HCT116 (cell line): ENCODE measurements at regions not wholly inside any gene's neighbourhood (a gene's known extent, or its start where the extent isn't known, plus 50 kb on each side); places are given as distances from the start of the nearest gene placed in this dataset.
"Not testable (repeated sequence)": the region's sequence is repeated elsewhere in the genome, so short reads cannot be mapped to it uniquely, and the experiment has no call there.

Source experiments
- ATAC-seq: fragments of 200-7000 bp; cut with Tn5 transposase; 2 replicates; pipeline ENCODE4 v1.9.1; 2020; ENCODE audit warnings: mild to moderate bottlenecking, moderate library complexity
- BruUV-seq: library from RNA; stranded (reverse); fragments of 400-500 nt; replicated peaks from 2 replicates; lab custom pipeline; 2021; lab: Mats Ljungman, UMichigan
- CTCF ChIA-PET: fragments of 300-600 bp; sonication (Branson Sonifier 250); formaldehyde crosslinking; loops from one replicate; lab custom pipeline; 2021; ENCODE audit warnings: antibody characterized with exemption; lab: Charles Lee
- POLR2A ChIA-PET: fragments of 300-600, 350-600 bp; sonication (Branson Sonifier 250); formaldehyde crosslinking; loops from one replicate; lab custom pipeline; 2021; ENCODE audit warnings: antibody characterized with exemption; lab: Charles Lee
- RAD21 ChIA-PET, 2 experiments: fragments of 300-600 bp; sonication (Branson Sonifier 250); formaldehyde crosslinking; loops; one replicate each; lab custom pipeline; 2023; ENCODE audit warnings: low total read pairs in 2 of 2; ENCODE audit not compliant: uncharacterized antibody in 2 of 2, unreplicated experiment in 2 of 2, low non-redundant PET in 1 of 2; lab: Charles Lee
- DNase-seq: peaks from one replicate; pipeline ENCODE4 v3.0.0-alpha.2; 2010; ENCODE audit warnings: low read depth, low spot score
- H2AFZ ChIP-seq: fragments of 200-600 bp; shearing (Covaris generic), sonication (generic); 2 replicates; pipeline ENCODE4 v1.6.1; 2017; ENCODE audit warnings: low read depth, mixed run types, mixed read lengths, antibody characterized with exemption, low read length; ENCODE audit not compliant: poor library complexity, severe bottlenecking
- H3K27ac ChIP-seq: 2 replicates; pipeline ENCODE4 v1.5.1; 2012; ENCODE audit warnings: low read depth, low read length
- H3K27me3 ChIP-seq: fragments of 200-600 bp; sonication (generic); 2 replicates; pipeline ENCODE4 v1.6.1; 2016; ENCODE audit warnings: mixed run types, low read length, mixed read lengths; ENCODE audit not compliant: insufficient read depth
- H3K36me3 ChIP-seq, 2 experiments: fragments of 200-500 bp in 1 of 2; fragments of 200-600 bp in 1 of 2; sonication (Bioruptor generic) in 1 of 2; sonication (generic) in 1 of 2; 2 replicates each; pipeline versions ENCODE4 v1.5.1 to v1.6.1; 2014 to 2016; ENCODE audit warnings: low read length in 2 of 2, inconsistent platforms in 1 of 2, mixed read lengths in 1 of 2, mixed run types in 1 of 2; ENCODE audit not compliant: insufficient read depth in 2 of 2, control insufficient read depth in 1 of 2
- H3K4me1 ChIP-seq, 2 experiments: fragments of 200-600 bp in 1 of 2; sonication (generic) in 1 of 2; 2 replicates each; pipeline versions ENCODE4 v1.5.1 to v1.6.1; 2012 to 2017; ENCODE audit warnings: low read length in 2 of 2, inconsistent platforms in 1 of 2, mild to moderate bottlenecking in 1 of 2, mixed read lengths in 1 of 2, mixed run types in 1 of 2, moderate library complexity in 1 of 2; ENCODE audit not compliant: insufficient read depth in 2 of 2, control insufficient read depth in 1 of 2
- H3K4me2 ChIP-seq: fragments of 200-600 bp; sonication (generic); 2 replicates; pipeline ENCODE4 v1.6.1; 2017; ENCODE audit warnings: mixed run types, low read length, mixed read lengths
- H3K4me3 ChIP-seq, 2 experiments: fragments of 200-600 bp in 1 of 2; sonication (generic) in 1 of 2; replicated peaks in 1 of 2; 2 replicates each; pipeline ENCODE4 v1.5.1; 2011 to 2016; ENCODE audit warnings: low read length in 2 of 2, control low read depth in 1 of 2, low read depth in 1 of 2, mild to moderate bottlenecking in 1 of 2, mixed read lengths in 1 of 2, mixed run types in 1 of 2
- H3K79me2 ChIP-seq: fragments of 200-600 bp; sonication (generic); 2 replicates; pipeline ENCODE4 v1.6.1; 2017; ENCODE audit warnings: mild to moderate bottlenecking, mixed run types, low read length, moderate library complexity, mixed read lengths; ENCODE audit not compliant: insufficient read depth
- H3K9ac ChIP-seq: fragments of 200-600 bp; sonication (generic); 2 replicates; pipeline ENCODE4 v1.6.1; 2016; ENCODE audit warnings: low read length, mixed read lengths
- H3K9me2 ChIP-seq: fragments of 200-600 bp; sonication (generic), shearing (Covaris generic); 2 replicates; pipeline ENCODE4 v1.6.1; 2017; ENCODE audit warnings: mixed run types, mild to moderate bottlenecking, moderate library complexity; ENCODE audit not compliant: insufficient read depth
- H3K9me3 ChIP-seq, 2 experiments: fragments of 200-500 bp in 1 of 2; fragments of 200-600 bp in 1 of 2; sonication (Bioruptor generic) in 1 of 2; sonication (generic) in 1 of 2; 2 replicates each; pipeline ENCODE4 v1.6.1; 2014 to 2017; ENCODE audit warnings: low read length in 2 of 2, mixed read lengths in 2 of 2, inconsistent platforms in 1 of 2, low read depth in 1 of 2, mild to moderate bottlenecking in 1 of 2, mixed run types in 1 of 2, moderate library complexity in 1 of 2; ENCODE audit not compliant: control insufficient read depth in 1 of 2, insufficient read depth in 1 of 2
- H4K20me1 ChIP-seq: fragments of 200-600 bp; sonication (generic), shearing (Covaris generic); 2 replicates; pipeline ENCODE4 v1.6.1; 2017; ENCODE audit warnings: mixed run types, mild to moderate bottlenecking, moderate library complexity; ENCODE audit not compliant: insufficient read depth
- ATF3 ChIP-seq: IDR thresholded peaks from 2 replicates; pipeline ENCODE4 v1.6.1; 2012
- CBX3 ChIP-seq: IDR thresholded peaks from 2 replicates; pipeline ENCODE4 v1.6.1; 2012; ENCODE audit warnings: low read depth
- CEBPB ChIP-seq: IDR thresholded peaks from 2 replicates; pipeline ENCODE4 v1.6.1; 2012; ENCODE audit warnings: low read depth
- EGR1 ChIP-seq: IDR thresholded peaks from 2 replicates; pipeline ENCODE4 v1.6.1; 2012; ENCODE audit warnings: low read depth
- ELF1 ChIP-seq: IDR thresholded peaks from 2 replicates; pipeline ENCODE4 v1.6.1; 2012; ENCODE audit warnings: low read depth, borderline replicate concordance
- EZH2 ChIP-seq: fragments of 200-600 bp; sonication (generic); IDR thresholded peaks from 2 replicates; pipeline ENCODE4 v1.6.1; 2017; ENCODE audit warnings: antibody characterized with exemption, mixed run types
- EZH2phosphoT487 ChIP-seq: fragments of 200-600 bp; IDR thresholded peaks from 2 replicates; pipeline ENCODE4 v1.6.1; 2018; ENCODE audit warnings: antibody characterized with exemption, borderline replicate concordance
- FOSL1 ChIP-seq: IDR thresholded peaks from 2 replicates; pipeline ENCODE4 v1.6.1; 2012; ENCODE audit warnings: low read depth
- JUND ChIP-seq: IDR thresholded peaks from 2 replicates; pipeline ENCODE4 v1.6.1; 2012
- MAX ChIP-seq: IDR thresholded peaks from 2 replicates; pipeline ENCODE4 v1.6.1; 2012
- POLR2A ChIP-seq: IDR thresholded peaks from 2 replicates; pipeline ENCODE4 v1.7.0; 2011; ENCODE audit warnings: borderline replicate concordance; ENCODE audit not compliant: insufficient read depth, insufficient read length; ENCODE audit errors: extremely low read depth
- POLR2AphosphoS5 ChIP-seq: IDR thresholded peaks from 2 replicates; pipeline ENCODE4 v1.6.1; 2011; ENCODE audit warnings: mild to moderate bottlenecking, low read depth, low read length, moderate library complexity
- RAD21 ChIP-seq: IDR thresholded peaks from 2 replicates; pipeline ENCODE4 v1.6.1; 2012; ENCODE audit warnings: low read depth, mild to moderate bottlenecking
- REST ChIP-seq: IDR thresholded peaks from 2 replicates; pipeline ENCODE4 v1.6.1; 2012; ENCODE audit warnings: low read depth
- SP1 ChIP-seq: IDR thresholded peaks from 2 replicates; pipeline ENCODE4 v1.6.1; 2012; ENCODE audit warnings: low read depth
- SRF ChIP-seq: IDR thresholded peaks from 2 replicates; pipeline ENCODE4 v1.6.1; 2012; ENCODE audit warnings: low read depth
- TCF7L2 ChIP-seq: IDR thresholded peaks from 2 replicates; pipeline ENCODE4 v1.7.0; 2011; ENCODE audit warnings: borderline replicate concordance, inconsistent platforms; ENCODE audit not compliant: insufficient read depth, insufficient read length; ENCODE audit errors: extremely low read depth
- ZBTB33 ChIP-seq: IDR thresholded peaks from 2 replicates; pipeline ENCODE4 v1.6.1; 2011; ENCODE audit warnings: mild to moderate bottlenecking, low read length, moderate library complexity; ENCODE audit not compliant: insufficient replicate concordance; ENCODE audit errors: extremely low read depth
- ZFX ChIP-seq: fragments of 450-650 bp; IDR thresholded peaks from 2 replicates; pipeline ENCODE4 v1.6.1; 2017
- ZNF274 ChIP-seq: fragments of 200-500 bp; sonication (Bioruptor generic); IDR thresholded peaks from 2 replicates; pipeline ENCODE4 v1.6.1; 2014; ENCODE audit warnings: mild to moderate bottlenecking, low read depth, low read length, inconsistent platforms
- intact Hi-C: fragments of 100-400 bp; cut with micrococcal nuclease; formaldehyde crosslinking; loops from 2 replicates; pipeline ENCODE4 v1.10.0; 2022

DNA sequence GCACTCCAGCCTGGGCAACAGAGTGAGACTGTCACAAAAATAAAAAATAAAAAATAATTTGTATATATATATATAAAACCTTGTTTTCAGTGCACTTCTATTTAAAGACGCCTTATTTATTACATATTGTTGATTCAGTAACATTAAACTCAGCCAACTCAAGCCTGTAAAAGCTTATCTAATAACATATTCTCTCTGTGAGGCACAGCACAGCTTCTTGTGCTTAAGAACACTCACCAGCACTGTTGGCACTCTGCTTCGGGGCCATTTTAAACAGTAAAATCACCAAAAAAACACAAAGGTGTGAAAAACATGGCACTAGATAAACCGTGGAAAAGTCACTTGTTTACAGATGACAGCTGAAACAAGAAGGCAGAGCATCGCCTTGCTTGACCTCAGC lies 89.0 kb upstream of the C10orf90 start:
- ChIA-PET POLR2A (no interaction called here), CTCF (interaction anchor here (1.8 kb wide), 1 partner anchor 10 kb away, joined by 7 read pairs; no protein-coding TSS in a partner anchor), RAD21 (no interaction called here)
- no peak overlapping the region for H3K4me3 ChIP-seq
- H3K27me3 ChIP-seq = peaks cover 10% of the 10 kb centered on the region
- ATAC-seq = no peak
- H3K9ac ChIP-seq = no peak overlapping the region
- no TSS peak for BruUV-seq
- no peaks in the 10 kb centered on the region for H3K36me3 ChIP-seq
- H2AFZ ChIP-seq = no peak overlapping the region
- H3K4me1 ChIP-seq = no peaks in the 10 kb centered on the region
- H3K9me3 ChIP-seq = no peaks in the 10 kb centered on the region
- H3K27ac ChIP-seq = no peak overlapping the region
- H3K9me2 ChIP-seq = no peaks in the 10 kb centered on the region
- no peaks in the 10 kb centered on the region for H3K79me2 ChIP-seq
- intact Hi-C loops = no loop called here
- TF ChIP-seq EGR1 (no peak), EZH2phosphoT487 (no peak), SP1 (no peak), TCF7L2 (no peak), POLR2AphosphoS5 (no peak), ATF3 (no peak), JUND (no peak), MAX (no peak), CBX3 (no peak), SRF (no peak), EZH2 (no peak), FOSL1 (no peak), ELF1 (no peak), ZBTB33 (no peak), ZFX (no peak), REST (no peak), CEBPB (no peak), RAD21 (no peak), POLR2A (no peak), ZNF274 (no peak)
- TF ChIP-seq, all 23 proteins: peak for 0
- no peak for DNase-seq
- Histone ChIP-seq H3K4me2 (no peak overlapping the region), H4K20me1 (no peaks in the 10 kb centered on the region)

GRCh38 chr10:126766646-126767045 lies 96.2 kb upstream of the C10orf90 start:
- intact Hi-C loops, DNase-seq, H3K4me3 ChIP-seq, H4K20me1 ChIP-seq, H3K36me3 ChIP-seq, CTCF ChIA-PET, H3K79me2 ChIP-seq, BruUV-seq, ATAC-seq, H3K9me2 ChIP-seq, H3K4me1 ChIP-seq, RAD21 ChIA-PET, H2AFZ ChIP-seq, H3K4me2 ChIP-seq, H3K27ac ChIP-seq, H3K9me3 ChIP-seq, H3K9ac ChIP-seq, POLR2A ChIA-PET: not testable (repeated sequence)
- peaks cover 11% of the 10 kb centered on the region; the same call in 1 of the 2 replicates for H3K27me3 ChIP-seq
